Type B pancreatic cell (in vitro differentiated cells): ENCODE measurements at regions not wholly inside any gene's neighbourhood (a gene's known extent, or its start where the extent isn't known, plus 50 kb on each side); places are given as distances from the start of the nearest gene placed in this dataset.

Experiments
- DNase-seq: peaks from one replicate; pipeline ENCODE4 v3.0.0; 2021; ENCODE audit warnings: mixed read lengths; ENCODE audit not compliant: unreplicated experiment; ENCODE audit errors: extremely low spot score
- H3K27ac Mint-ChIP-seq: 2 replicates; pipeline ENCODE4 v1.8.0; 2021; ENCODE audit warnings: mild to moderate bottlenecking, mixed read lengths
- H3K27me3 Mint-ChIP-seq: 2 replicates; pipeline ENCODE4 v1.8.0; 2021; ENCODE audit warnings: mixed read lengths
- H3K36me3 Mint-ChIP-seq: 2 replicates; pipeline ENCODE4 v1.8.0; 2021; ENCODE audit warnings: mixed read lengths
- H3K4me1 Mint-ChIP-seq: one replicate; pipeline ENCODE4 v1.8.0; 2021; ENCODE audit warnings: mixed read lengths; ENCODE audit not compliant: unreplicated experiment
- H3K4me3 Mint-ChIP-seq: 2 replicates; pipeline ENCODE4 v1.8.0; 2021; ENCODE audit warnings: mild to moderate bottlenecking, mixed read lengths
- H3K9me3 Mint-ChIP-seq: 2 replicates; pipeline ENCODE4 v1.8.0; 2021; ENCODE audit warnings: mixed read lengths
- TF ChIP-seq, protein P1 (sequence below): fragments of 200-600 bp; sonication (generic); conservative IDR thresholded peaks from 2 replicates; pipeline ENCODE4 v1.5.0; 2021; ENCODE audit warnings: antibody characterized with exemption, mild to moderate bottlenecking

DNA sequence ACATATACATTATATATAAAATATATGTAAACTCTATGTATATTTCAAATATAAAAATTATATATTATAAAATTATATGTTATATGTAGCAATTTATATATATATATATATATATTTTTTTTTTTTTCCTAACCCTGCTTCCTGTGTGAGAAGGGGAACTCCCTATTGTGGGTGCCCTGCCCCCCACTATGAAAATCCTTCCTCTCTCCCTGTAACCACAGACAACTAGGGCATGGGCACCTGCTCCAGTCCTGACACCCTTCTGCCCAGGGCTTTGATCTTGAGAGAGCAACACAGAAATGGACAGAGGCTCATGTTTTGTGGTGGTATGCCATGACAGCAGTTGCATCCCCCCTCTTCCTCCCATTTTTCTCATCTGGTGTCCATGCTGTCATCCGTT, 148.7 kb upstream of the IL12B start:
- DNase-seq: no peak
- H3K27ac Mint-ChIP-seq: no peak overlapping the region
- no peaks in the 10 kb centered on the region for H3K36me3 Mint-ChIP-seq
- no peaks in the 10 kb centered on the region for H3K4me1 Mint-ChIP-seq
- peaks cover 17% of the 10 kb centered on the region for H3K9me3 Mint-ChIP-seq
- no peaks in the 10 kb centered on the region for H3K27me3 Mint-ChIP-seq
- no peak overlapping the region for H3K4me3 Mint-ChIP-seq
- TF ChIP-seq, protein P1, sequence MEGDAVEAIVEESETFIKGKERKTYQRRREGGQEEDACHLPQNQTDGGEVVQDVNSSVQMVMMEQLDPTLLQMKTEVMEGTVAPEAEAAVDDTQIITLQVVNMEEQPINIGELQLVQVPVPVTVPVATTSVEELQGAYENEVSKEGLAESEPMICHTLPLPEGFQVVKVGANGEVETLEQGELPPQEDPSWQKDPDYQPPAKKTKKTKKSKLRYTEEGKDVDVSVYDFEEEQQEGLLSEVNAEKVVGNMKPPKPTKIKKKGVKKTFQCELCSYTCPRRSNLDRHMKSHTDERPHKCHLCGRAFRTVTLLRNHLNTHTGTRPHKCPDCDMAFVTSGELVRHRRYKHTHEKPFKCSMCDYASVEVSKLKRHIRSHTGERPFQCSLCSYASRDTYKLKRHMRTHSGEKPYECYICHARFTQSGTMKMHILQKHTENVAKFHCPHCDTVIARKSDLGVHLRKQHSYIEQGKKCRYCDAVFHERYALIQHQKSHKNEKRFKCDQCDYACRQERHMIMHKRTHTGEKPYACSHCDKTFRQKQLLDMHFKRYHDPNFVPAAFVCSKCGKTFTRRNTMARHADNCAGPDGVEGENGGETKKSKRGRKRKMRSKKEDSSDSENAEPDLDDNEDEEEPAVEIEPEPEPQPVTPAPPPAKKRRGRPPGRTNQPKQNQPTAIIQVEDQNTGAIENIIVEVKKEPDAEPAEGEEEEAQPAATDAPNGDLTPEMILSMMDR: no peak

DNA sequence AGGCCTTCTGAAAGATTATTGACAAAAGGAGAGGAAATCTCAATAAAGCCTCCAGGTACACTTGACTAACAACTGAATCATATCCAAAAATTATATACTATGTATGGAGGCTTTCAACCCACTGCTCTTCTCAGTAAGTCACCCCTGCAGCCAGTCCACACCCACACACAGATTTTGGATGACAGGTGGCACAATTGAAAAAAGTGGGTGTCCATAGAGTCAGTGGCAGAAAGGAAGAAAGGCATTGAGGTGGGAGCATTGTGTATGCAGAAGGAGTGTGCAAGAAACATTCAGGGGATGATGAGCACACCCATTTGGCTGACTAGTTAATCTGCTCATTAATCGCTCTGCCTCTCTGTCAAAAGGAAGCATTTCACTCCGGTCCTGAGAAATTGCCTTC, 150.6 kb upstream of the IL12B start:
- Mint-ChIP-seq H3K4me3 (no peak overlapping the region), H3K27ac (no peak overlapping the region), H3K36me3 (no peaks in the 10 kb centered on the region), H3K4me1 (no peaks in the 10 kb centered on the region), H3K27me3 (no peaks in the 10 kb centered on the region), H3K9me3 (peaks cover 6% of the 10 kb centered on the region)
- TF ChIP-seq, protein P1: no peak
- DNase-seq: no peak

DNA sequence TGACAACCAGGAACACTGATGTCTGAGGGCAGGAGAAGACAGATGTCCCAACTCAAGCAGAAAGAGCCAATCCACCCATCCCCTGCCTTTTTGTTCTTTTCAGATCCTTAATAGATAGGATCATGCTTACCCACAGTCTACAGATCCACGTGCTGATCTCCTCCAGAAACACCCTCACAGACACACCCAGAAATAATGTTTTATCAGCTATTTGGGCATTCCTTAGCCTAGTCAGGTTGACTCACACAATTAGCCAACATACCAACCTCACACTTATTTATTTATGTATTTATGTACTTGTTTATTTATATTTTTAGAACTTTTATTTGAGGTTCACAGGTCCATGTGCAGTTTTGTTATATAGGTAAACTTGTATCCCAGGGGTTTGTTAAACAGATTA, 151.5 kb upstream of the IL12B start:
- no peaks in the 10 kb centered on the region for H3K4me1 Mint-ChIP-seq
- no peak overlapping the region for H3K4me3 Mint-ChIP-seq
- H3K9me3 Mint-ChIP-seq: peaks cover 6% of the 10 kb centered on the region
- no peak for DNase-seq
- no peak overlapping the region for H3K27ac Mint-ChIP-seq
- H3K27me3 Mint-ChIP-seq: no peaks in the 10 kb centered on the region
- TF ChIP-seq, protein P1: no peak
- no peaks in the 10 kb centered on the region for H3K36me3 Mint-ChIP-seq

DNA sequence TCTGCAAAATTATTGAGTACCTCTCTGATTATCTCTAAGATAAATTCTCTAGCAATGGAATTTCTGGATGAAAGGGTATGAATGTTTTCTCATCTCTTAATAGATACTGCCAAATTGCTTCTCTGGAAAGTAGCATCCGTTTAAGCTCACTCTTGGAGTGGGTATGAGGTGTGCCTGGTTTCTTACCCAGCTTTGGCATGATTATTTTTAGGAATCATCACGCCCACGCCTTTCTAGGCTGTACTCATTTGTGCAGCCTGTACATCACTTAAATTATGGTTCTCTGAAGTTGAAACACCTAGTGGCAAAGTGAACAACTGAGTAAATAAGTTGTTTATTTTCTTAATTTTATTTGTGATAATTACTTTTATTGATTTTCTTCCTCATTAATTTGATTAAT, 156.5 kb upstream of the IL12B start:
- Mint-ChIP-seq H3K4me3 (no peak overlapping the region), H3K4me1 (no peaks in the 10 kb centered on the region), H3K27ac (no peak overlapping the region), H3K27me3 (no peaks in the 10 kb centered on the region), H3K36me3 (no peaks in the 10 kb centered on the region), H3K9me3 (no peaks in the 10 kb centered on the region)
- DNase-seq: no peak
- TF ChIP-seq, protein P1: no peak

DNA sequence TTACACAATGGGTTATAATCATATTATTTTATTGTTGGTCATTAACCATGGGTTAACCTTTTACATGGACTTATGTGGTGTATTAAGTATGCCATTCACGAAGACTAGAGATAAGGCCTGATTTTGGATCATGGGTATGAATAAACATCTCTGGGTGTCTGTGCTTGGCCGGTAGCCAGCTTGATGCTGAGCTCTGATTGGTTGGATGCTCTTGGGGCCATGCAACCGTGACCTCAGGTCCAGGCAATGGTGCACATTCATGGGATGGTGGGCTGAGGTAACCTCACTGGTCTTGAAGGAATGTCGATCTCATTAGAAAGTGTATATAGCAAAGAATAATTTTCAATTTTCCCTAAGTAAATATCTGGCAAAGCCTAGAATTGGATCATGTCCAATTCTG, 158.2 kb upstream of the IL12B start:
- Mint-ChIP-seq H3K4me3 (no peak overlapping the region), H3K27ac (no peak overlapping the region), H3K4me1 (no peaks in the 10 kb centered on the region), H3K9me3 (no peaks in the 10 kb centered on the region), H3K27me3 (no peaks in the 10 kb centered on the region), H3K36me3 (no peaks in the 10 kb centered on the region)
- no peak for DNase-seq
- TF ChIP-seq, protein P1: no peak

DNA sequence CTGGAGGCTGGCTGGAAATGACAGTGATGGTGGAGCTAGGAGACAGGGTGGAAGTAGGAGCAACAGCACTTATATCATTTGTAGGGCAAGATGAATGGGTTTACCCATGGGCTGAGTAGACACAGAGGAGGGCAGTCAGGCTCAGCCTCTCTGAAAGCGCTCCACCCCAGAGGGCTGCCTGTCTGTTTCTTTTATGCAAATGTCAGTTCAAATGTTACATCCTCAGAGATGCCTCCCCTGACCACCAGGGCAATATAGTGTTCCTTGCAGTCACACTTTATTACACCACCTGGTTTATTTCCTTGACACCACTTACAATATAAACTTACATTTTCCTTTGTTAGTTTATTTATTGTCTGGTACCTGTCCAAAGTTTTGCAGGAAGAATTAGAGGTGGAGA, 159.5 kb upstream of the IL12B start:
- Mint-ChIP-seq H3K36me3 (no peaks in the 10 kb centered on the region), H3K4me3 (no peak overlapping the region), H3K4me1 (no peaks in the 10 kb centered on the region), H3K9me3 (no peaks in the 10 kb centered on the region), H3K27me3 (no peaks in the 10 kb centered on the region), H3K27ac (no peak overlapping the region)
- no peak for DNase-seq
- TF ChIP-seq, protein P1: no peak
